ENCODE measurements at regions not wholly inside any gene's neighbourhood (a gene's known extent, or its start where the extent isn't known, plus 50 kb on each side); places are given as distances from the start of the nearest gene placed in this dataset.
"Not testable (repeated sequence)": the region's sequence is repeated elsewhere in the genome, so short reads cannot be mapped to it uniquely, and the experiment has no call there.

- DNase-seq (ENCODE audit: low read depth): no peak
Observed at GRCh38 chr10:2891073-2891769, 176.1 kb upstream of the PFKP start.

GRCh38 chr10:2890093-2890492 is 177.3 kb upstream of the PFKP start:
- no peak for DNase-seq (ENCODE audit: low read depth)

GRCh38 chr10:2888403-2889004 is 178.8 kb upstream of the PFKP start:
- no peak for DNase-seq (ENCODE audit: low read depth)

GRCh38 chr10:2887391-2888070 is 179.8 kb upstream of the PFKP start:
- DNase-seq (ENCODE audit: low read depth): no peak

GRCh38 chr10:2886662-2887061 is 180.7 kb upstream of the PFKP start:
- DNase-seq (ENCODE audit: low read depth): no peak

GRCh38 chr10:2885288-2886278 is 181.8 kb upstream of the PFKP start:
- no peak for DNase-seq (ENCODE audit: low read depth)

- not testable (repeated sequence) for DNase-seq (ENCODE audit: low read depth)
Observed at GRCh38 chr10:2883983-2884540, 183.3 kb upstream of the PFKP start.

- DNase-seq (ENCODE audit: low read depth): no peak
Observed at GRCh38 chr10:2883238-2883637, 184.1 kb upstream of the PFKP start.

- no peak for DNase-seq (ENCODE audit: low read depth)
Observed at GRCh38 chr10:2882628-2883027, 184.7 kb upstream of the PFKP start.

GRCh38 chr10:2881720-2882620 is 185.4 kb upstream of the PFKP start:
- DNase-seq (ENCODE audit: low read depth): no peak

GRCh38 chr10:2880050-2880449 is 187.3 kb upstream of the PFKP start:
- DNase-seq (ENCODE audit: low read depth): not testable (repeated sequence)

- no peak for DNase-seq (ENCODE audit: low read depth)
Observed at GRCh38 chr10:2878818-2879217, 188.5 kb upstream of the PFKP start.

GRCh38 chr10:2876032-2876431 is 191.3 kb upstream of the PFKP start:
- DNase-seq (ENCODE audit: low read depth): no peak

GRCh38 chr10:2874963-2875362 is 192.4 kb upstream of the PFKP start:
- DNase-seq (ENCODE audit: low read depth): no peak

- DNase-seq (ENCODE audit: low read depth): no peak
Observed at GRCh38 chr10:2873769-2874168, 193.6 kb upstream of the PFKP start.

- no peak for DNase-seq (ENCODE audit: low read depth)
Observed at GRCh38 chr10:2871673-2872219, 195.6 kb upstream of the PFKP start.

GRCh38 chr10:2870654-2871053 is 196.7 kb upstream of the PFKP start:
- no peak for DNase-seq (ENCODE audit: low read depth)

GRCh38 chr10:2867788-2868299 is 199.5 kb upstream of the PFKP start:
- no peak for DNase-seq (ENCODE audit: low read depth)

GRCh38 chr10:2866569-2866968 is 200.8 kb upstream of the PFKP start:
- no peak for DNase-seq (ENCODE audit: low read depth)

GRCh38 chr10:2861632-2862210 is 205.6 kb upstream of the PFKP start:
- DNase-seq (ENCODE audit: low read depth): no peak
